ENCODE measurements at regions not wholly inside any gene's neighbourhood (a gene's known extent, or its start where the extent isn't known, plus 50 kb on each side); places are given as distances from the start of the nearest gene placed in this dataset.

- no peak for DNase-seq (ENCODE audit: low spot score)
- H3K36me3 ChIP-seq = no peaks in the 10 kb centered on the region
- no peaks in the 10 kb centered on the region for H3K27me3 ChIP-seq
- Mint-ChIP-seq H3K27ac (no peak overlapping the region), H3K27me3 (ENCODE audit: insufficient read depth, low read depth) (no peaks in the 10 kb centered on the region), H3K4me1 (no peaks in the 10 kb centered on the region), H3K36me3 (no peaks in the 10 kb centered on the region), H3K9me3 (peaks cover 17% of the 10 kb centered on the region), H3K4me3 (no peak overlapping the region)
- H3K4me3 ChIP-seq = no peak overlapping the region
- H3K79me2 ChIP-seq (ENCODE audit: low read depth) = no peaks in the 10 kb centered on the region
- no peak overlapping the region for H2AFZ ChIP-seq (replicated peaks)
- H3K27ac ChIP-seq = no peak overlapping the region
- no peak overlapping the region for H3K4me2 ChIP-seq
- H3K9ac ChIP-seq = no peak overlapping the region
- no peaks in the 10 kb centered on the region for H3K4me1 ChIP-seq
- no peaks in the 10 kb centered on the region for H3F3A ChIP-seq (ENCODE audit: low read depth)
- peaks cover 17% of the 10 kb centered on the region for H3K9me3 ChIP-seq (ENCODE audit: low read depth)
- TF ChIP-seq EZH2phosphoT487 (IDR thresholded peaks at IDR 0.05) (no peak), EZH2 (IDR thresholded peaks at IDR 0.05) (no peak), CTCF (IDR thresholded peaks at IDR 0.05) (no peak)
- H4K20me1 ChIP-seq (ENCODE audit: low read depth) = no peaks in the 10 kb centered on the region
Observed at GRCh38 chr10:8172604-8173003, 118.1 kb downstream of the GATA3 start.

DNA sequence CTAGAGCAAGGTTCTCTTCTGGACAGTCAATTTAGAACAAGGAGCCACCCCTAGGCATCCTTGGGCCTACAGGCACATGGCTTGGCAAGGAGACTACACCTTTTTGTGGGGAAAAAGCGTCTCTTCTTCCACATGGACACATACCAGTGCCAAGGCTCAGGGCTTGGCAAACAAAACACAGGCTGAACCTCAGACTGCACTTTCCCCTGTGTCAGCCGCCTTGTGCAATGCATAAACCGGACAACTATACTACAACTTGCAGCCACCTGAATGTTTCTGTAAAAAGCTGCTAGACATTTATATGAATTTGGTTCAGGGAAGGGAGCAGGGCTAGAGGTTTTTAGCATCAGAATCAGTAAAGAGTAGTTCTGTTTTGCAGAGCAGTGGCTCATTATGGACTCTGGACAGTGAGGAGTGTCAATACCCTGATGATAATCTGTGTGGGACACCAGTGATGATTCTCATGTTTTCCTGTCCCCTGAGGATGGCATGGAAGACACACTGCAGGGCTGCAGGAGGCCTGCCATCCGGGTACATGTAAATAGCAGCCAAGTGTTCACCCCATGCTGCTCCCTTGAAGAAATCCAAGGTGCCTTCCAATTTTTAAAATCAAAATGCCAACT is 118.9 kb downstream of the GATA3 start:
- Mint-ChIP-seq H3K4me3 (no peak overlapping the region), H3K9me3 (peaks cover 14% of the 10 kb centered on the region), H3K4me1 (no peaks in the 10 kb centered on the region), H3K27me3 (ENCODE audit: insufficient read depth, low read depth) (no peaks in the 10 kb centered on the region), H3K27ac (no peak overlapping the region), H3K36me3 (no peaks in the 10 kb centered on the region)
- Histone ChIP-seq H3K27me3 (no peaks in the 10 kb centered on the region), H3K9me3 (ENCODE audit: low read depth) (peaks cover 13% of the 10 kb centered on the region), H3F3A (ENCODE audit: low read depth) (no peaks in the 10 kb centered on the region), H3K79me2 (ENCODE audit: low read depth) (no peaks in the 10 kb centered on the region), H3K36me3 (no peaks in the 10 kb centered on the region), H2AFZ (replicated peaks) (no peak overlapping the region), H3K9ac (no peak overlapping the region), H3K4me1 (no peaks in the 10 kb centered on the region), H4K20me1 (ENCODE audit: low read depth) (no peaks in the 10 kb centered on the region), H3K4me3 (no peak overlapping the region), H3K27ac (no peak overlapping the region), H3K4me2 (no peak overlapping the region)
- TF ChIP-seq CTCF (IDR thresholded peaks at IDR 0.05) (no peak), EZH2 (IDR thresholded peaks at IDR 0.05) (no peak), EZH2phosphoT487 (IDR thresholded peaks at IDR 0.05) (no peak)
- no peak for DNase-seq (ENCODE audit: low spot score)

- Histone ChIP-seq H3K79me2 (ENCODE audit: low read depth) (no peaks in the 10 kb centered on the region), H3K36me3 (no peaks in the 10 kb centered on the region), H3K9me3 (ENCODE audit: low read depth) (peaks cover 8% of the 10 kb centered on the region), H3K4me3 (no peak overlapping the region), H3K4me2 (no peak overlapping the region), H3F3A (ENCODE audit: low read depth) (no peaks in the 10 kb centered on the region), H3K9ac (no peak overlapping the region), H3K4me1 (no peaks in the 10 kb centered on the region), H3K27ac (no peak overlapping the region), H2AFZ (replicated peaks) (no peak overlapping the region), H4K20me1 (ENCODE audit: low read depth) (no peaks in the 10 kb centered on the region), H3K27me3 (no peaks in the 10 kb centered on the region)
- no peaks in the 10 kb centered on the region for H3K4me1 Mint-ChIP-seq
- TF ChIP-seq EZH2 (IDR thresholded peaks at IDR 0.05) = no peak
- no peak for TF ChIP-seq EZH2phosphoT487 (IDR thresholded peaks at IDR 0.05)
- no peak for TF ChIP-seq CTCF (IDR thresholded peaks at IDR 0.05)
- H3K27ac Mint-ChIP-seq = no peak overlapping the region
- H3K4me3 Mint-ChIP-seq = no peak overlapping the region
- no peaks in the 10 kb centered on the region for H3K27me3 Mint-ChIP-seq (ENCODE audit: insufficient read depth, low read depth)
- DNase-seq (ENCODE audit: low spot score) = no peak
- H3K9me3 Mint-ChIP-seq = peaks cover 10% of the 10 kb centered on the region
- H3K36me3 Mint-ChIP-seq = no peaks in the 10 kb centered on the region
Observed at GRCh38 chr10:8173866-8174243, 119.4 kb downstream of the GATA3 start.

All from neural progenitor cell (in vitro differentiated cells).